Stimulated activated naive B cell treated with anti-CD40 and anti-IgM and Interleukin-4, amounts not matched to agents 10 μg/mL and 1 μg/mL and 100 μg/mL, for 72 hours (primary cell): ENCODE measurements at regions not wholly inside any gene's neighbourhood (a gene's known extent, or its start where the extent isn't known, plus 50 kb on each side); places are given as distances from the start of the nearest gene placed in this dataset.

Experiments
- ATAC-seq, 2 donors: fragments of 150-1000 bp; cut with Tn5 transposase; replicated peaks; 2 replicates each; pipeline ENCODE4 v1.10.0; 2021; ENCODE audit warnings: moderate library complexity in 1 of 2
- DNase-seq: peaks from one replicate; pipeline ENCODE4 v3.0.0; 2021
- H3K27ac Mint-ChIP-seq: one replicate; pipeline ENCODE4 v1.8.0; 2022; ENCODE audit warnings: mild to moderate bottlenecking, mixed read lengths
- H3K27me3 Mint-ChIP-seq, 2 donors: one replicate each; pipeline ENCODE4 v1.8.0; 2022; ENCODE audit warnings: mixed read lengths in 2 of 2
- H3K36me3 Mint-ChIP-seq, 2 donors: one replicate each; pipeline ENCODE4 v1.8.0; 2022; ENCODE audit warnings: mixed read lengths in 2 of 2, mild to moderate bottlenecking in 1 of 2
- H3K4me1 Mint-ChIP-seq, 2 donors: one replicate each; pipeline ENCODE4 v1.8.0; 2022; ENCODE audit warnings: mixed read lengths in 2 of 2, mild to moderate bottlenecking in 1 of 2
- H3K4me3 Mint-ChIP-seq, 2 donors: one replicate each; pipeline ENCODE4 v1.8.0; 2022; ENCODE audit warnings: mild to moderate bottlenecking in 2 of 2, mixed read lengths in 2 of 2, moderate library complexity in 1 of 2
- H3K9me3 Mint-ChIP-seq, 2 donors: one replicate each; pipeline ENCODE4 v1.8.0; 2022; ENCODE audit warnings: mixed read lengths in 2 of 2, mild to moderate bottlenecking in 1 of 2

DNA sequence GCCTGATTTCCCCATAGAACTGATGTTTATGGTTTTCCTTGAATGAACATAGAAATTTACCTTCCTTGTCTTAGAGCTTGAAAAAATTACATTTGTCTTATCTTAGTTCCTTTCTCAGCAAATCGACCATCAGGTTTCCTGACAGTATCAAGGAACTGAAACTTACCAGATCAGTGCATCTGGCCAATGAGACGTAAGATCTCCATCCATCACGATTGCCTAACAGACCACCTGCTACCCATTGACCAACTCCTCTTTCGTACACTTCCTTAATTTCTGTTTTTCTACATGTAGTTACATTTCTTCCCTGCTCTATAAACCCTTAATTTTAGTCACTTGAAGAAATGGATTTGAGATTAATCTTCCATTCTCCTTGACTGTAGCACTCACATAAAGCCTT lies 57.4 kb upstream of the TMPRSS15 start:
- H3K4me1 Mint-ChIP-seq = peaks cover 9 to 13% of the 10 kb centered on the region in 2 donors
- H3K9me3 Mint-ChIP-seq = peaks cover 17 to 33% of the 10 kb centered on the region in 2 donors
- peak overlapping the region in 1 of 2 donors; percentile 3 for H3K4me3 Mint-ChIP-seq
- ATAC-seq = peak; percentile 96 to 99
- peak; percentile 17 for DNase-seq
- H3K27me3 Mint-ChIP-seq = no peaks in the 10 kb centered on the region
- H3K27ac Mint-ChIP-seq = no peak overlapping the region
- peaks cover 5 to 14% of the 10 kb centered on the region in 2 donors for H3K36me3 Mint-ChIP-seq

DNA sequence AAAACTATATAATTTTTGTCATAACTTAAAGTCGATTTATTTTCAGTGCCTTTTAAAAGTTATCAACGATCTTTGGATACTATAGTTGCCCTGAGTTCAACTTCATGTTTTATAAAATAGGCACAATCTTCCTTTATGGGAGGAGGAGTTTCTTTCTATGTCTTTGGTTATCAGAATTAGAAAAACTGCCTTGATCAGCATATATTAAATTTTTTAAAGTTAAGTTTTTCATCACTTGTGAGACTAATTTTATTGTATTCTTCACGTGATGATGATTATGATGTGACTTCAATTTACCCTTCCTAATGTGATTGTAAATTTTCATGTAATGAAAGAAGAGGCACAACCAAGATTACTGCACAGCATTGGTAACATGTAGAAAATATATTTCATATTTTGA lies 58.2 kb upstream of the TMPRSS15 start:
- Mint-ChIP-seq H3K4me3 (no peak overlapping the region), H3K36me3 (peaks cover 5 to 14% of the 10 kb centered on the region in 2 donors), H3K9me3 (peaks cover 19 to 33% of the 10 kb centered on the region in 2 donors), H3K27me3 (no peaks in the 10 kb centered on the region), H3K4me1 (peaks cover 11 to 18% of the 10 kb centered on the region in 2 donors), H3K27ac (no peak overlapping the region)
- ATAC-seq = no peak
- DNase-seq = no peak

GRCh38 chr21:18467715-18468114 lies 64.1 kb upstream of the TMPRSS15 start:
- Mint-ChIP-seq H3K9me3 (peaks cover 10 to 19% of the 10 kb centered on the region in 2 donors), H3K4me3 (peak overlapping the region; percentile 6 to 68), H3K27me3 (no peaks in the 10 kb centered on the region), H3K36me3 (peaks cover 3 to 11% of the 10 kb centered on the region in 2 donors), H3K4me1 (peaks cover 9 to 20% of the 10 kb centered on the region in 2 donors), H3K27ac (peak overlapping the region; percentile 52)
- ATAC-seq = no peak
- no peak for DNase-seq

- Mint-ChIP-seq H3K27me3 (no peaks in the 10 kb centered on the region), H3K4me3 (peak overlapping the region; percentile 66 to 76), H3K4me1 (peaks cover 6 to 19% of the 10 kb centered on the region in 2 donors), H3K36me3 (peaks cover 0 to 4% of the 10 kb centered on the region in 2 donors), H3K27ac (peak overlapping the region; percentile 32), H3K9me3 (peaks cover 7 to 10% of the 10 kb centered on the region in 2 donors)
- peak; percentile 21 to 39 for ATAC-seq
- no peak for DNase-seq
These were observed 65.2 kb upstream of the TMPRSS15 start for GRCh38 chr21:18468790-18469189.

GRCh38 chr21:18476639-18477038 lies 73.1 kb upstream of the TMPRSS15 start:
- Mint-ChIP-seq H3K4me3 (no peak overlapping the region), H3K36me3 (no peaks in the 10 kb centered on the region), H3K27me3 (no peaks in the 10 kb centered on the region), H3K9me3 (peaks cover 0 to 2% of the 10 kb centered on the region in 2 donors), H3K4me1 (no peaks in the 10 kb centered on the region), H3K27ac (no peak overlapping the region)
- DNase-seq = no peak
- no peak for ATAC-seq

DNA sequence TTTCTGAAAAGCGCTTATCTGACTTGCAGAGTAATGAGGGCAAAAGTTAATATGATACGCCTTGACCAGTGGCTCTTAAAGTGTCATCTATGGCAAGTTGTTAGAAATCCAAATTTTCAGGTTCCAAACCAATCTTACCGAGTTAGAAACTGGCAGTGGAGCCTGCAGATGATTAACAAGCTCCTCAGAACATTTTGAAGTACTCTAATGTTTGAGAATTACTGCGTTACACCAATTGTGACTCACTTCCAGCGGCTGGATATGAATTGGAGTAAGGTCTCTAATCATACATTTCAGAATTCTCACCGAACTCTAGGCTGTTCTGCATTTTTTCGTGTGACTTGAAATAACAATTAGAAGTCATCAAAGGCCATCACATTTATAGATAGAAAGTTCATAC lies 73.5 kb upstream of the TMPRSS15 start:
- H3K36me3 Mint-ChIP-seq = no peaks in the 10 kb centered on the region
- H3K4me3 Mint-ChIP-seq = no peak overlapping the region
- DNase-seq (no peak), ATAC-seq (no peak)
- H3K9me3 Mint-ChIP-seq = peaks cover 0 to 2% of the 10 kb centered on the region in 2 donors
- no peak overlapping the region for H3K27ac Mint-ChIP-seq
- H3K4me1 Mint-ChIP-seq = no peaks in the 10 kb centered on the region
- H3K27me3 Mint-ChIP-seq = no peaks in the 10 kb centered on the region

DNA sequence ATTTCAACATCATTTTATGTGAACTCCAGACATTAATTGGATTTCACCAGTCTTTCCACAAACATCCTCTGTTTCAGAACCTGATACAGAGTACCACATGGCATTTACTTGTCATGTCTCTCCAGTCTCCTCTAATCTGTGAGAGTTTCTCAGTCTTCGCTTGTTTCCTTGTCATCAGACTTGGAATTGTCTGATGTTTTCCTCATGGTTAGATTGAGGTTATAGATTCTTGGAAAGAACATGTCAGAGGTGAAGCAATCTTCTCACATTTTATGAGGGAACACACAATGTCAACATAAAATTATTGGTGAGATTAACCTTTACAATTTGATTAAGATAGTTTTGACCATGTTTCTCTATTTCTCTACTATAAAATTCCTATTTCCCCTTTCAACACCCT lies 74.9 kb upstream of the TMPRSS15 start:
- H3K27me3 Mint-ChIP-seq = no peaks in the 10 kb centered on the region
- H3K4me3 Mint-ChIP-seq = no peak overlapping the region
- no peak overlapping the region for H3K27ac Mint-ChIP-seq
- H3K9me3 Mint-ChIP-seq = peaks cover 0 to 2% of the 10 kb centered on the region in 2 donors
- no peaks in the 10 kb centered on the region for H3K36me3 Mint-ChIP-seq
- DNase-seq = no peak
- ATAC-seq = no peak
- no peaks in the 10 kb centered on the region for H3K4me1 Mint-ChIP-seq

DNA sequence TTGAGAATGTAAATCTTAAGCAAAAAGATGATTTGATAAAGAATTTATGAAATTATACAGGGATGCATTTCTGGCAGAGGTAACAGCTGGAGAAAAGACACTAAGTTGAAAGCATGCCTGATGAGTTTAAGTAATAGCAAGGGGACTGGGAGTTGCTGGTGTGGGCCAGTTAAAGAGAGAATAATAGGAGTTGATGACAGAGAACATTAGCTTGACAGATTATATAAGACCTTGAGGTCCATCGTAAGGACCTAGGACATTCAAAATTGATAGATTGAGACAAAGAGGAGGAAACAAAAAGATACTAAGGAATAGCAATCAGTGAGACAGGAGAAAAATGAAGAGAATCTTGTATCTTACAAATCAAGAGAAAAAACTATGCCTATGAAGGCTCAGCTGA lies 84.7 kb upstream of the TMPRSS15 start:
- H3K36me3 Mint-ChIP-seq = no peaks in the 10 kb centered on the region
- DNase-seq = no peak
- H3K27me3 Mint-ChIP-seq = no peaks in the 10 kb centered on the region
- no peaks in the 10 kb centered on the region for H3K4me1 Mint-ChIP-seq
- H3K9me3 Mint-ChIP-seq = peaks cover 0 to 4% of the 10 kb centered on the region in 2 donors
- H3K27ac Mint-ChIP-seq = no peak overlapping the region
- H3K4me3 Mint-ChIP-seq = no peak overlapping the region
- no peak for ATAC-seq

DNA sequence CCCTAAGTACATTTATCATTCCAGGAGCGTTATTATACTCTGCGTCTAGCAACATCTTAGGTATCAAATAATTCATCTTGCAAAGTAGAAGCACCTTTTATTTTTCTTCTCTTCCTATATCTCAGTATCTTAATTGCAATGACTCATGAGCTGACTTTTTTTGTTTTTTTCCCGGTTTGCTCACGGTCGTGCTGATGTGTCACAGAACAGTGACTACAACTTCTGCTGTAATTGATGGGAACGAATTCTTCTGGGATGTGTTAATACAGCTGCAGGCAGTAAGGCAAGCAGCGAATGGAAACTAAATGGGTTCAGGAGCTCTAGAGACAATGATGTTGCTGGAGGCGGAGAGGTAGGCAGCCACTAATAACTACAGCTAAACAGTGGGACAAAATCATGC lies 89.8 kb upstream of the TMPRSS15 start:
- H3K27me3 Mint-ChIP-seq = no peaks in the 10 kb centered on the region
- DNase-seq (no peak), ATAC-seq (no peak)
- H3K27ac Mint-ChIP-seq = no peak overlapping the region
- H3K36me3 Mint-ChIP-seq = no peaks in the 10 kb centered on the region
- H3K4me1 Mint-ChIP-seq = no peaks in the 10 kb centered on the region
- H3K9me3 Mint-ChIP-seq = peaks cover 0 to 4% of the 10 kb centered on the region in 2 donors
- H3K4me3 Mint-ChIP-seq = no peak overlapping the region

DNA sequence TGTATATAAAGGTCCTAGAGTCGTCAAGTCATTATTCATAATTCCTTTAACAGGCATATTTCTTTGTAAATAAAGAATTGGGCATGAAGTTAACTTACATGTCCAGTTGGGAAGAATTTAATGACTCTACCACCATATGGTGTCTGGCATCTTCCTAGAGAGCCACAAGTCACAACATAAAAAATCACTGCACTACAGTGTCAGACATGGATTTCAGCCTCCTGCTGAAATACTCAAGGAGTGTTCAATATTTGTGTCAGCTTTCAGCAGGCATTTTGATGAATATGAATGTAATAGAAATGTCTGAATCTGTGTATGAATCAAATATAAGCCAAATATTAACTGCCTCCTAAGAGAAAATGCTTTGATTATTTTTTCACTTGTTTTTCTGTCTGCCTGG lies 91.9 kb upstream of the TMPRSS15 start:
- DNase-seq (no peak), ATAC-seq (no peak)
- no peaks in the 10 kb centered on the region for H3K27me3 Mint-ChIP-seq
- no peaks in the 10 kb centered on the region for H3K9me3 Mint-ChIP-seq
- H3K36me3 Mint-ChIP-seq = no peaks in the 10 kb centered on the region
- no peak overlapping the region for H3K27ac Mint-ChIP-seq
- H3K4me3 Mint-ChIP-seq = no peak overlapping the region
- no peaks in the 10 kb centered on the region for H3K4me1 Mint-ChIP-seq

DNA sequence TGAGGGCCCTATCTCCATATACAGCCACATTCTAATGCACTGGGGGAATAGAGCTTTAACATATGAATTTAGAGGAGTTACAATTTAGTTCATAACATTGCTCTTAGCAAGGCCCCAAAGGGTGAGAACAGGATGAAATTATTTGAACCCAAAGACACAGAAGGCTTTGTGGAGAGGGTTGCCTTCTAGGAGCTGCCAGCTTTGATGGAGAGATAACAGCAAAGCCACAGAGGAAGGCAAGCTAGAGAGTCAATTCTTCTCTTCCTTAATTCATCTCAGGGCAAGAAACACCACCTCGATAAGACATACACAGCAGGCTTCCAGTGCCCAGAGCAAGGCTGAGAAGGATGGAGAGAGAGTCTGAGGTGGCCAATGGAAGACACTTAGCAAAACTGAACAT lies 94.8 kb upstream of the TMPRSS15 start:
- H3K27ac Mint-ChIP-seq = no peak overlapping the region
- no peaks in the 10 kb centered on the region for H3K4me1 Mint-ChIP-seq
- no peak for ATAC-seq
- no peaks in the 10 kb centered on the region for H3K36me3 Mint-ChIP-seq
- no peaks in the 10 kb centered on the region for H3K27me3 Mint-ChIP-seq
- H3K4me3 Mint-ChIP-seq = no peak overlapping the region
- H3K9me3 Mint-ChIP-seq = peaks cover 0 to 3% of the 10 kb centered on the region in 2 donors
- DNase-seq = no peak

DNA sequence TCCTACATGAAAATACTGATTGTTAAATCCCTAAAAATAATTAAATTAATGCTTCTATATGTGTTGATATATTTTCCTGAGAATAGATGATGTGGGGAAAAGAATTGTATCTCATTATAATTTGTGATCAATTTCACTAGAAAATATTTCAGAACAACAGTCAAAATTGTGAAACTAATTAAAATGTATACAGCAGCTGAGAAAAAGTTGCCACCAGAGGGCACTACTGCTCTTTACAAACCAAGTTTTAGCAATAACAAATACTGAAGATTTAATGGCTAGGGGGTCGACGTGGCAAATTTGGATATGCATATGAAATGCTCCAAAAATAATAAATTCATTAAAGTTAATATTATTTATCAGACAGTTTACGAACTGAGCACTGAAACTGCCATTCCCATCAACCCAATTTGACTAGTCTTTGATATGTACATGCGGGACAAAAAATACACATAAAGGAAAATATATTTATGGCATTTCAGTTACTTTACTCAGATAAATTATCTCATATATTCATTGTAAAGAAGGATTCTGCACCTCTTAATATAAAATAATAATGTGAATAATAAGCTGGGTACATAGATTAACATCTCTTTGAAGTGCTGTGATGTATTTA lies 96.3 kb upstream of the TMPRSS15 start:
- H3K27ac Mint-ChIP-seq = no peak overlapping the region
- DNase-seq = peak; percentile 4

GRCh38 chr21:18518054-18518481 lies 114.5 kb upstream of the TMPRSS15 start:
- no peaks in the 10 kb centered on the region for H3K4me1 Mint-ChIP-seq

More for the DNA sequence above, 96.3 kb upstream of the TMPRSS15 start:
- no peak overlapping the region for H3K4me3 Mint-ChIP-seq
- no peaks in the 10 kb centered on the region for H3K27me3 Mint-ChIP-seq
- no peaks in the 10 kb centered on the region for H3K4me1 Mint-ChIP-seq
- no peak for ATAC-seq
- peaks cover 0 to 3% of the 10 kb centered on the region in 2 donors for H3K9me3 Mint-ChIP-seq
- no peaks in the 10 kb centered on the region for H3K36me3 Mint-ChIP-seq

DNA sequence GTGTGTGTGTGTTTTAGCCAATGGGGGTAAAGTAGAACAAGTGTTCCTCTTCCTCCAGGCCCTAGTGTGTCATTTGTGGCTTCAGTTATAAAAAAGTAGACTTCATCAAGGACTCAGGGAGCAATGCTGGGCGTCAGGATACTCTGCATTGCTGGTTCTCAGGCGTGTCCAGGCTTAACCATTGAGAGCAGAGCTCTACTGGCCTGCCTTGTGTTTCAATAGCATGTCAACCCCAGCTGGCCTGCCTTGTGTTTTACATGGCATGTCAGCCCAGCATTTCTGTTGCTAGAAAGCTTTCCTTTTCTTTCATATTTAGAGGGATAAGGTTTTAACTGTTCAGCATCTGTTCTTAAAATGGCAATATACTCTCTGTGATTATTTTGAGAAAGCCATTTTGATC lies 117.6 kb upstream of the TMPRSS15 start:
- H3K9me3 Mint-ChIP-seq = peaks cover 0 to 2% of the 10 kb centered on the region in 2 donors
- H3K27me3 Mint-ChIP-seq = peaks cover 0 to 5% of the 10 kb centered on the region in 2 donors
- ATAC-seq (no peak), DNase-seq (no peak)
- no peaks in the 10 kb centered on the region for H3K36me3 Mint-ChIP-seq
- H3K4me3 Mint-ChIP-seq = no peak overlapping the region
- H3K27ac Mint-ChIP-seq = no peak overlapping the region
- H3K4me1 Mint-ChIP-seq = no peaks in the 10 kb centered on the region

More at GRCh38 chr21:18518054-18518481, 114.5 kb upstream of the TMPRSS15 start:
- no peak overlapping the region for H3K27ac Mint-ChIP-seq
- DNase-seq (no peak), ATAC-seq (no peak)
- H3K27me3 Mint-ChIP-seq = peaks cover 0 to 3% of the 10 kb centered on the region in 2 donors
- H3K36me3 Mint-ChIP-seq = no peaks in the 10 kb centered on the region
- no peak overlapping the region for H3K4me3 Mint-ChIP-seq
- peaks cover 0 to 2% of the 10 kb centered on the region in 2 donors for H3K9me3 Mint-ChIP-seq

GRCh38 chr21:18522181-18522972 lies 118.8 kb upstream of the TMPRSS15 start:
- Mint-ChIP-seq H3K4me1 (no peaks in the 10 kb centered on the region), H3K36me3 (no peaks in the 10 kb centered on the region), H3K27me3 (peaks cover 0 to 5% of the 10 kb centered on the region in 2 donors), H3K27ac (no peak overlapping the region), H3K9me3 (peaks cover 0 to 2% of the 10 kb centered on the region in 2 donors), H3K4me3 (no peak overlapping the region)
- no peak for ATAC-seq
- DNase-seq = no peak
